ENCODE measurements at regions not wholly inside any gene's neighbourhood (a gene's known extent, or its start where the extent isn't known, plus 50 kb on each side); places are given as distances from the start of the nearest gene placed in this dataset.

- DNase-seq (ENCODE audit: low spot score): no peak
Measured at GRCh38 chr7:35501681-35502080, 193.3 kb downstream of the HERPUD2 start.

- DNase-seq (ENCODE audit: low spot score): no peak
Measured at GRCh38 chr7:35499226-35499625, 195.7 kb downstream of the HERPUD2 start.

- DNase-seq (ENCODE audit: low spot score): no peak
Measured at GRCh38 chr7:35498416-35498815, 196.5 kb downstream of the HERPUD2 start.

GRCh38 chr7:35495844-35496243 lies 199.1 kb downstream of the HERPUD2 start:
- DNase-seq (ENCODE audit: low spot score): no peak

- no peak for DNase-seq (ENCODE audit: low spot score)
Measured at GRCh38 chr7:35495377-35495776, 199.6 kb downstream of the HERPUD2 start.

GRCh38 chr7:35494407-35494806 lies 200.5 kb downstream of the HERPUD2 start:
- DNase-seq (ENCODE audit: low spot score): no peak

- no peak for DNase-seq (ENCODE audit: low spot score)
Measured at GRCh38 chr7:35492451-35493175, 202.3 kb downstream of the HERPUD2 start.

- no peak for DNase-seq (ENCODE audit: low spot score)
Measured at GRCh38 chr7:35491233-35491632, 203.7 kb downstream of the HERPUD2 start.

- no peak for DNase-seq (ENCODE audit: low spot score)
Measured at GRCh38 chr7:35487841-35488240, 207.1 kb downstream of the HERPUD2 start.

- DNase-seq (ENCODE audit: low spot score): no peak
Measured at GRCh38 chr7:35487402-35487801, 207.5 kb downstream of the HERPUD2 start.

GRCh38 chr7:35485436-35485835 lies 209.5 kb downstream of the HERPUD2 start:
- no peak for DNase-seq (ENCODE audit: low spot score)

- DNase-seq (ENCODE audit: low spot score): no peak
Measured at GRCh38 chr7:35483568-35483967, 211.4 kb downstream of the HERPUD2 start.

GRCh38 chr7:35482231-35482630 lies 212.7 kb downstream of the HERPUD2 start:
- DNase-seq (ENCODE audit: low spot score): no peak

GRCh38 chr7:35480806-35481205 lies 214.1 kb downstream of the HERPUD2 start:
- DNase-seq (ENCODE audit: low spot score): no peak

GRCh38 chr7:35477609-35478008 lies 217.3 kb downstream of the HERPUD2 start:
- no peak for DNase-seq (ENCODE audit: low spot score)

GRCh38 chr7:35474100-35474499 lies 220.2 kb upstream of the TBX20 start:
- DNase-seq (ENCODE audit: low spot score): no peak

- DNase-seq (ENCODE audit: low spot score): no peak
Measured at GRCh38 chr7:35468606-35469005, 214.7 kb upstream of the TBX20 start.

GRCh38 chr7:35467456-35467978 lies 213.6 kb upstream of the TBX20 start:
- DNase-seq (ENCODE audit: low spot score): no peak

GRCh38 chr7:35465791-35466336 lies 212.0 kb upstream of the TBX20 start:
- DNase-seq (ENCODE audit: low spot score): no peak

- no peak for DNase-seq (ENCODE audit: low spot score)
Measured at GRCh38 chr7:35463751-35464150, 209.9 kb upstream of the TBX20 start.

- DNase-seq (ENCODE audit: low spot score): no peak
Measured at GRCh38 chr7:35463176-35463700, 209.3 kb upstream of the TBX20 start.

GRCh38 chr7:35454575-35455385 lies 200.9 kb upstream of the TBX20 start:
- no peak for DNase-seq (ENCODE audit: low spot score)

Measured in H4 (cell line).